HG03457 (cell line): ENCODE measurements at regions not wholly inside any gene's neighbourhood (a gene's known extent, or its start where the extent isn't known, plus 50 kb on each side); places are given as distances from the start of the nearest gene placed in this dataset.
"Not testable (repeated sequence)": the region's sequence is repeated elsewhere in the genome, so short reads cannot be mapped to it uniquely, and the experiment has no call there.

Experiments used
- ATAC-seq: cut with Tn5 transposase; IDR thresholded peaks from one replicate; pipeline ENCODE4 v1.9.1; 2021; ENCODE audit warnings: moderate number of reproducible peaks; ENCODE audit not compliant: unreplicated experiment

GRCh38 chr21:35169574-35169973 is 120.5 kb upstream of the RUNX1 start:
- no peak for ATAC-seq

DNA sequence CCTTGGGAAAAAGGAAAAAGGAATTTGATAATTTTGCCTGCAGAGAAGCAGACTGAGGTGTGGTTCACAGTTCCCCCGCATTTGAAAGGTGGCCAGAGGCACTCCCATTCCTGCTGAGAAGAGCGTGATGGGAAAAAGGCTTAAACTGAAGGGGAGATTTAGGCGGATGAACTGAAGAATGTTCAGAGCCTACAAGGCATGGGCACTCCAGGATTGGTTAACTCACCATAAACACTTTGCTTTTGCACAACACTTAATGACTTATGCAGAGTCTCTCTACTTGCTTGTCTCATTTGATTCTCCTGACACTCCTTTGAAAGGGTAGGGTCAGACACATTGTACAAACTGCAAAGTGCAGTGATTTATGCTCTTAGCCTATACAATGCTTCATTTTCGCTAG is 119.6 kb upstream of the RUNX1 start:
- no peak for ATAC-seq

GRCh38 chr21:35164971-35165483 is 115.9 kb upstream of the RUNX1 start:
- ATAC-seq, result no peak

DNA sequence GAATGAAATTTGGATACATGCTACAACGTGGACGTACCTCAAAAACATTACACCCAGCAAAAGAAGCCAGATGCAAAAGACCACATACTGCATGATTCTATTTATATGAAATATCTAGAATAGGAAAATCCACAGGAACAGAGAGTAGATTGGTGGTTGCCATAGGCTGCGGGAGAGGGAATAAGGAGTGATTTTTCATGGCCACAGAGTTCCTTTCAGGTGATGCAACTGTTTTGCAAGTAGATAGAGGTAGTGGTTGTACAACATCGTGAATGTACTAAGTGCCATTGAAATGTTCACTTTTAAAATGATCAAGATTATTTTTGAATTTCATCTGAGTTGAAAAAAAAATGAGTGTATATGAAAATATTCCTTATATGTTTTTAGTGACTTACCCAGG is 115.3 kb upstream of the RUNX1 start:
- ATAC-seq, result no peak

GRCh38 chr21:35163411-35163810 is 114.3 kb upstream of the RUNX1 start:
- ATAC-seq, result no peak

DNA sequence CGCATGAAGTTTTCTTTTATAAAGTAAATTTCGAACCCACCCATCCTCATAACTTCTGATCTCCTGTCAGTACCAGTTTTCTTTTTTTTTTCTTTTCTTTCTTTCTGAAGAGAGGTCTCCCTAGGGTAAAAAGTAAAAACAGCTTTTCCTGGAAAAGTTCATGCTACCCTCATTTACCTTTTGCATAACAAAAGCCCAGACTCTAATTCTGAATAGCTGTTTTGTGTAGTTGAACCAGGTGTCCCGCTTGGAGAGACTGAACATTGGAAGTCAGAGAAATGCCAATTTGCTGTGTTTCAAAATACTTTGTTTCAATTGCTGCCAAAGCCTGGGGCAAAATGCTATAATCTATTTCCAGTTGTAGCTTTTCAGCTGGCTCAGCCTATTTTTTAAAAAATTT is 113.7 kb upstream of the RUNX1 start:
- ATAC-seq, result no peak

DNA sequence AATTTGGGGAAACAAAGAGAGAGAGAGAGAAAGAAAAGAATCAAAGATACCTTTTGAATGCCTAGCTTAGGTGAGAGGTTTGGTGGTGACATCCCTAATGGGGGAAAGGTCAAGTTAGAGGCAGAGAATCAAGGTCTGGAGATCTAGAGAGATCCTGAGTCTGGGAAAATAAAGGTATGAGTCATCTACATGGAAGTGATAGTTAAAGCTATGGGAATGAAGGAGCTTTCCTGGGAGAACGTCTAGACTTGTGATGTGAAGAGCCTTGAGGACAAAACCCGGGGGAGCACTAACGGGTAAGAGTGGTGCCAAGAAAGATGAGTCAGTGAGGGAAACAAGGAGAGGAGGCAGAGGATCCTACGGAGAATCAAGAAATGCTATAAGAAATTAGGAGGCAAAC is 110.8 kb upstream of the RUNX1 start:
- ATAC-seq, result no peak

GRCh38 chr21:35157374-35157773 is 108.3 kb upstream of the RUNX1 start:
- ATAC-seq, result not testable (repeated sequence)

- no peak for ATAC-seq
These were observed 107.5 kb upstream of the RUNX1 start for GRCh38 chr21:35156293-35157278.

DNA sequence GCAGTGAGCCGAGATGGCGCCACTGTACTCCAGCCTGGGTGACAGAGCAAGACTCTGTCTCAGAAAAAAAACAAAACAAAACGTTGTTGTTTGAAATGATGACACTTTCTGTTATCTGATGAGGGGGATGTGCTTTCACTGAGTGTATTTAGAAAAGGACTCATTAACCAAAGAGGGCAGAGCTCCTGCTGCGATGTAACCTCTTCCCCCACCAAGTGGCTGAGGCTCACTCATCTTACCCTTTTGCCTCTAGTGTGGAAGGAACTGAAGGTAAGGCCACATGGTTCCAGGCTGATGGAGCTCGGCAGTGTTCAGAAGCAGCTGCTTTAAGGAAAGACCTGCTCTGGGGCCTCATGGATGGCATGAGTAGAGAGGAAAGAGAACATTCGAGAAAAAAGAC is 105.7 kb upstream of the RUNX1 start:
- ATAC-seq, result no peak

GRCh38 chr21:35153671-35154070 is 104.6 kb upstream of the RUNX1 start:
- ATAC-seq, result no peak

- no peak for ATAC-seq
These were observed 101.6 kb upstream of the RUNX1 start for GRCh38 chr21:35150562-35151226.

- no peak for ATAC-seq
These were observed 100.6 kb upstream of the RUNX1 start for GRCh38 chr21:35149698-35150097.

- ATAC-seq, result no peak
These were observed 98.3 kb upstream of the RUNX1 start for GRCh38 chr21:35147439-35147838.

DNA sequence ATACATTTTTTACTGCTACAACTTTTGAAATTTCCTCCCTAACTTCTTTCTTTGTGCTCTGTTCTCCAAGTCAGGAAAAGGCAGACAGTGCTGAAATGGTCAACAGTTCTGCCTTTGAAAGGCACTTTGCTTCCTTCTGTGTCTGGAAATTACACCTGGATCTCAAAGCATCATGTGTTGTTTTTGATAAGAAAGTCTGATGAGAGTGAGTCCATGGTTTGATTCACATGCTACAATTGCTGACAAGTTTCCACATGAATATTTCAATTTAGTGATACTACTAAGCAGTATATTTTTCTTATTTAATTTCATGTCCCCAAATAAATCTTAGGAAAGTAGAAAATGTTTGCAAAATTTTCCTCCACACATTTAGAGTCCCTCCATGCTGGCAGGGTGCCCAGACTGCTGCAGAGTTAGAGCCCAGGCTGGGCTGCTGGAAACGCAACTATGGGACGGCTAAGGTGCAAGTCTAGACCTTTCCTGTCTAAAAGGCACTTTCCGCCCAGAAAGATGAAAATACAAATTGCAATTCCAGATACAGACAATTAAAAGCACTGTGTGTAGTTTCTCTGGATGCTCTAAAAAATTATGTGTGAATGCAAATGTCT is 96.6 kb upstream of the RUNX1 start:
- ATAC-seq, result no peak

- ATAC-seq, result no peak
These were observed 95.9 kb upstream of the RUNX1 start for GRCh38 chr21:35144978-35145377.

GRCh38 chr21:35142036-35142815 is 93.1 kb upstream of the RUNX1 start:
- ATAC-seq, result no peak

- no peak for ATAC-seq
These were observed 90.2 kb upstream of the RUNX1 start for GRCh38 chr21:35139382-35139715.

GRCh38 chr21:35138665-35139381 is 89.7 kb upstream of the RUNX1 start:
- no peak for ATAC-seq

DNA sequence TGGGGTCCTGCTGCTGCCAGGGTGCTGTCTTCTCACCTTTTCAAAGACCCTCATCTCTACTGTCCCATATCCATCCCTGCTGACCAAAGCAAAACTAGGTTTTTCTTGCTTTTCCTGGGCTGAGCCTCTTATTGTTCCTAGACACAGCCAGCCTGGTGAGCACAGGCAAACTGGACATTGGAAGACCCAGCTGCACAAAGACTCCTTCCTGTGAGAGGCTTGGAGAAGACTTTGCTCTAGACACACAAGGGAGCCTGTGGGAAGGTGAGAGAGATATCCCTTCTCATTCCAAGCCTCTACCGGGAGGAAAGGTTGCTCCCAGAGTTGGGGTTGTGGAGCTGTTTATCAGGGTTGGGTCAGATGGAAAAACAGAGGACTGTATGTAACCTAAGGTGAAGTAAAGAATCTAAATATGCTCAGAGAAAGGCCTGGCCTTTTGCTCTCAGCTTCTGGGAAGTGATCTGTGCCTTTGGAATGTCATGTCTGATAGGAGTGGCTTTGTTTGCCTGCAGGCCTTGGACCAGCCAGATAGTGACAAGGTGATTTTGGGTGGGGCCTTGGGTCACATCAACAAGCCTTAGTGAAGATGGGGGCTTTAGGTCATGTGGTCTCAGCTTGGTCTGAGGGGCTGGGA is 87.6 kb upstream of the RUNX1 start:
- ATAC-seq, result no peak
